NT2/D1 (cell line): ENCODE measurements at regions not wholly inside any gene's neighbourhood (a gene's known extent, or its start where the extent isn't known, plus 50 kb on each side); places are given as distances from the start of the nearest gene placed in this dataset.

ENCODE experiments used
- DNase-seq: peaks from one replicate; pipeline ENCODE4 v3.0.0-alpha.2; 2011; ENCODE audit warnings: low read depth, low spot score
- H3K27me3 ChIP-seq: 2 replicates; pipeline ENCODE4 v1.6.0; 2011; ENCODE audit warnings: mild to moderate bottlenecking; ENCODE audit not compliant: insufficient read length, insufficient read depth
- H3K36me3 ChIP-seq: 2 replicates; pipeline ENCODE4 v1.6.1; 2011; ENCODE audit warnings: mild to moderate bottlenecking, low read length, mixed read lengths; ENCODE audit not compliant: insufficient read depth, insufficient read length
- H3K4me1 ChIP-seq: 2 replicates; pipeline ENCODE4 v1.5.1; 2011; ENCODE audit not compliant: insufficient read depth, insufficient read length
- H3K4me3 ChIP-seq: 2 replicates; pipeline ENCODE4 v1.5.1; 2011; ENCODE audit warnings: low read depth; ENCODE audit not compliant: insufficient read length
- H3K9ac ChIP-seq: 2 replicates; pipeline ENCODE4 v1.6.0; 2011; ENCODE audit warnings: low read depth; ENCODE audit not compliant: insufficient read length
- H3K9me3 ChIP-seq: 2 replicates; pipeline ENCODE4 v1.5.1; 2011; ENCODE audit warnings: mild to moderate bottlenecking, low read length; ENCODE audit not compliant: insufficient read depth
- SUZ12 ChIP-seq: IDR thresholded peaks from 2 replicates; pipeline ENCODE4 v1.6.1; 2011; ENCODE audit not compliant: insufficient read length, insufficient read depth; ENCODE audit errors: extremely low read depth
- YY1 ChIP-seq: IDR thresholded peaks from 2 replicates; pipeline ENCODE4 v1.6.1; 2011; ENCODE audit not compliant: insufficient read length, insufficient read depth
- ZNF274 ChIP-seq: IDR thresholded peaks from 2 replicates; pipeline ENCODE4 v1.6.1; 2011; ENCODE audit warnings: mild to moderate bottlenecking, low read depth, low read length

DNA sequence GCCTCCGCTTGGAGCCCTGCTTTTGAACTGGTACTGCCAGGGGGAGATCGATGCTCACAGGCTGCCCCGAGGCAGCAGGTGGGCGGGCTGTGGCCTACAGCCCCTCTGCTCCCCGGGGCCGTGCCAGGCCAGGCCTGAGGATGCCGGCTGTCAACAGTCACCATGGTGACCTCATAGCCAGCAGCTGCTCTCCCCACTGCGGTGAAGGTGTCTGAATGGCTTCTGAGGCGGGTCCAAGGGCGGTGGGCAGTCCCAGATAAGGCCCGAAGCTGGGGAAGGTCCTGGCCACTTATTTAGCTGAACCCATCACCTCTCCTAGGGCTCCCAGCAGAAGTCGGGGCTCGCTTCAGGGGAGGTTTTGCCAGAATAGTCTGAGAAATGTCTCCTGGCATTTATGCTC is 179.3 kb downstream of the ARHGAP12 start:
- TF ChIP-seq YY1 = no peak
- TF ChIP-seq SUZ12 = no peak
- no peak for TF ChIP-seq ZNF274
- H3K4me3 ChIP-seq = no peak overlapping the region
- no peak for DNase-seq
- peaks cover 8% of the 10 kb centered on the region for H3K4me1 ChIP-seq
- H3K9ac ChIP-seq = peak overlapping the region; percentile 26
- no peaks in the 10 kb centered on the region for H3K36me3 ChIP-seq
- no peaks in the 10 kb centered on the region for H3K27me3 ChIP-seq
- H3K9me3 ChIP-seq = no peaks in the 10 kb centered on the region

- DNase-seq = no peak
- Histone ChIP-seq H3K36me3 (no peaks in the 10 kb centered on the region), H3K9ac (no peak overlapping the region), H3K4me3 (no peak overlapping the region), H3K9me3 (no peaks in the 10 kb centered on the region), H3K4me1 (peaks cover 6% of the 10 kb centered on the region), H3K27me3 (no peaks in the 10 kb centered on the region)
- TF ChIP-seq YY1 (no peak), ZNF274 (no peak), SUZ12 (no peak)
These were observed 182.8 kb downstream of the ARHGAP12 start for GRCh38 chr10:31745612-31746376.

GRCh38 chr10:31744025-31744424 is 184.6 kb downstream of the ARHGAP12 start:
- Histone ChIP-seq H3K36me3 (no peaks in the 10 kb centered on the region), H3K9me3 (no peaks in the 10 kb centered on the region), H3K4me3 (no peak overlapping the region), H3K27me3 (no peaks in the 10 kb centered on the region), H3K4me1 (peaks cover 2% of the 10 kb centered on the region), H3K9ac (no peak overlapping the region)
- TF ChIP-seq SUZ12 (no peak), YY1 (no peak), ZNF274 (no peak)
- DNase-seq = no peak

GRCh38 chr10:31742255-31742654 is 186.4 kb downstream of the ARHGAP12 start:
- no peak for TF ChIP-seq SUZ12
- TF ChIP-seq ZNF274 = no peak
- TF ChIP-seq YY1 = no peak
- H3K4me3 ChIP-seq = no peak overlapping the region
- no peaks in the 10 kb centered on the region; the same call in 1 of the 2 replicates for H3K9me3 ChIP-seq
- peaks cover 2% of the 10 kb centered on the region for H3K4me1 ChIP-seq
- no peak for DNase-seq
- no peak overlapping the region for H3K9ac ChIP-seq
- H3K27me3 ChIP-seq = no peaks in the 10 kb centered on the region
- H3K36me3 ChIP-seq = no peaks in the 10 kb centered on the region

DNA sequence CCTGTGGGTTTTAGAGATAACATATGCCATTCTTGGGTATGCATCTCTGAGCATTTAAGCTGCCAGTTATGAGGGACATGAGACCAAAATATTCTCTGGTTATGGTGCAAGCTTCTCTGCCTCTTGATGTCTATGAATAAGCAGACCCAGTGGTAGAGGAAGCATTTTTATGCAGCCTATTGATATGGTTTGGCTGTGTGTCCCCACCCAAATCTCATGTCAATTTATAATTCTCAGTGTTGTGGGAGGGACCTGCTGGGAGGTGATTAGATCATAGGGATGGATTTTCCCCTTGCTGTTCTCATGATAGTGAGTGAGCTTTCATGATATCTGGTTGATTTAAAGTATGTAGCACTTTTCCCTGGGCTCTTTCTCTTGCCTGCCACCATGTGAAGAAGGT is 187.2 kb downstream of the ARHGAP12 start:
- no peak for DNase-seq
- H3K4me3 ChIP-seq = no peak overlapping the region
- TF ChIP-seq YY1 (no peak), ZNF274 (no peak), SUZ12 (no peak)
- H3K9ac ChIP-seq = no peak overlapping the region
- H3K9me3 ChIP-seq = no peaks in the 10 kb centered on the region; the same call in 1 of the 2 replicates
- H3K27me3 ChIP-seq = no peaks in the 10 kb centered on the region
- no peaks in the 10 kb centered on the region for H3K36me3 ChIP-seq
- peaks cover 2% of the 10 kb centered on the region for H3K4me1 ChIP-seq

DNA sequence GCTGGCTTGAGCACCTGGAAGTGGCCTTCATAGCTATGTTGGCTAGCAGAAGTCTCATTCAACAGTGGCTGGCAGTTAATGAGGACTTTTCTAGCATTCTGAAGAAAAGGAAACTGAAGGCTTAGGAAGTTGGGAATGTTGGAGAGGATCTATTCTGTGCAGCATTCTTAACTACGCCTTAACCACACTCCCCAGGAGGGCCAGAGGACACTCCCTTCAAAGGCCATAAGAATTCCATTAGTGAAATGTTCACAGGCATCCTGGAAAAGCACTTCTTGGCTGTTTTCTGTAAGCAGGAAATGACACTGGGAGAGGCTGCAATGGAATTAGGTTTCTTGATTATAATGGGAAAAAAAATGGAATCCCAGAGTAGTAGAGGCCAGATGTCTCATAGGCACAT is 188.9 kb downstream of the ARHGAP12 start:
- no peaks in the 10 kb centered on the region for H3K27me3 ChIP-seq
- no peak overlapping the region for H3K9ac ChIP-seq
- DNase-seq = no peak
- H3K9me3 ChIP-seq = peaks cover 4% of the 10 kb centered on the region; the same call in 1 of the 2 replicates
- H3K4me3 ChIP-seq = no peak overlapping the region
- TF ChIP-seq ZNF274 (no peak), YY1 (no peak), SUZ12 (no peak)
- H3K4me1 ChIP-seq = no peaks in the 10 kb centered on the region
- H3K36me3 ChIP-seq = no peaks in the 10 kb centered on the region

GRCh38 chr10:31739146-31739545 is 189.5 kb downstream of the ARHGAP12 start:
- Histone ChIP-seq H3K9ac (no peak overlapping the region), H3K9me3 (peaks cover 9% of the 10 kb centered on the region; the same call in 1 of the 2 replicates), H3K36me3 (no peaks in the 10 kb centered on the region), H3K4me3 (no peak overlapping the region), H3K4me1 (no peaks in the 10 kb centered on the region), H3K27me3 (no peaks in the 10 kb centered on the region)
- no peak for DNase-seq
- no peak for TF ChIP-seq SUZ12
- TF ChIP-seq YY1 = no peak
- no peak for TF ChIP-seq ZNF274
